H1 (cell line): ENCODE measurements at regions not wholly inside any gene's neighbourhood (a gene's known extent, or its start where the extent isn't known, plus 50 kb on each side); places are given as distances from the start of the nearest gene placed in this dataset.

Experiments
- CTCF ChIA-PET: fragments of 300-600 bp; sonication (Branson Sonifier 250); formaldehyde crosslinking; loops from one replicate; lab custom pipeline; 2021; ENCODE audit not compliant: partially characterized antibody; lab: Charles Lee
- POLR2A ChIA-PET: fragments of 300-600 bp; sonication (Branson Sonifier 250); formaldehyde crosslinking; loops from one replicate; lab custom pipeline; 2021; ENCODE audit warnings: inconsistent platforms; ENCODE audit not compliant: partially characterized antibody; lab: Charles Lee
- DNase-seq, 2 experiments: peaks; one replicate each; pipeline versions ENCODE4 v3.0.0 to v3.0.0-alpha.2; 2010 to 2022; ENCODE audit warnings: low spot score in 2 of 2, low read depth in 1 of 2, mixed read lengths in 1 of 2
- FAIRE-seq: peaks from 2 replicates; lab custom pipeline; 2011; peaks lifted over from hg19 to GRCh38; lab: Jason Lieb, UNC
- H2AFZ ChIP-seq: 2 replicates; pipeline ENCODE4 v1.8.1; 2012; ENCODE audit warnings: low read length, inconsistent platforms
- H2AK5ac ChIP-seq: 2 replicates; pipeline ENCODE4 v1.6.1; 2013; ENCODE audit warnings: low read depth, low read length
- H2BK120ac ChIP-seq: replicated peaks from 2 replicates; pipeline ENCODE3; 2013; ENCODE audit warnings: low read depth, low read length, inconsistent platforms
- H2BK12ac ChIP-seq: 2 replicates; pipeline ENCODE4 v1.6.1; 2013; ENCODE audit warnings: low read depth, low read length
- H2BK15ac ChIP-seq: 2 replicates; pipeline ENCODE4 v1.6.1; 2013; ENCODE audit warnings: low read length
- H2BK20ac ChIP-seq: 2 replicates; pipeline ENCODE4 v1.6.1; 2013; ENCODE audit warnings: low read length
- H2BK5ac ChIP-seq: 2 replicates; pipeline ENCODE4 v1.6.1; 2013; ENCODE audit warnings: low read depth, low read length
- H3K14ac ChIP-seq: 2 replicates; pipeline ENCODE4 v1.6.1; 2013; ENCODE audit warnings: inconsistent platforms; ENCODE audit not compliant: insufficient read length
- H3K18ac ChIP-seq: 2 replicates; pipeline ENCODE4 v1.6.1; 2013; ENCODE audit warnings: low read length; ENCODE audit errors: extremely low read depth
- H3K23ac ChIP-seq: 2 replicates; pipeline ENCODE4 v1.6.1; 2013; ENCODE audit warnings: inconsistent platforms; ENCODE audit not compliant: insufficient read length
- H3K23me2 ChIP-seq: 2 replicates; pipeline ENCODE4 v1.6.1; 2013; ENCODE audit warnings: low read depth, low read length
- H3K27ac ChIP-seq: 2 replicates; pipeline ENCODE4 v1.6.1; 2011; ENCODE audit warnings: low read depth, low read length, inconsistent platforms
- H3K27me3 ChIP-seq, 4 experiments: replicated peaks in 1 of 4; 1 replicate in 1 of 4; 2 replicates in 3 of 4; pipeline versions ENCODE4 v1.6.1 to v1.8.1; 2011 to 2013; ENCODE audit warnings: low read length in 3 of 4, mild to moderate bottlenecking in 3 of 4, inconsistent platforms in 2 of 4, mixed read lengths in 2 of 4, moderate library complexity in 1 of 4; ENCODE audit not compliant: control insufficient read depth in 3 of 4, insufficient read depth in 3 of 4; ENCODE audit errors: extremely low read depth in 1 of 4
- H3K36me3 ChIP-seq, 4 experiments: 2 replicates each; pipeline versions ENCODE4 v1.6.1 to v1.8.1; 2011 to 2013; ENCODE audit warnings: mild to moderate bottlenecking in 4 of 4, low read length in 3 of 4, moderate library complexity in 2 of 4, control low read depth in 1 of 4, inconsistent platforms in 1 of 4; ENCODE audit not compliant: insufficient read depth in 4 of 4, control insufficient read depth in 2 of 4
- H3K4ac ChIP-seq: replicated peaks from 2 replicates; pipeline ENCODE3; 2013; ENCODE audit warnings: low read length, low read depth, mixed read lengths, inconsistent platforms; ENCODE audit not compliant: insufficient read length
- H3K4me1 ChIP-seq, 4 experiments: replicated peaks in 1 of 4; 1 replicate in 1 of 4; 2 replicates in 3 of 4; pipeline versions ENCODE4 v1.6.1 to v1.8.1; 2011 to 2013; ENCODE audit warnings: low read length in 3 of 4, inconsistent platforms in 2 of 4, mixed read lengths in 1 of 4; ENCODE audit not compliant: insufficient read depth in 4 of 4, control insufficient read depth in 3 of 4
- H3K4me2 ChIP-seq, 2 experiments: 2 replicates each; pipeline versions ENCODE4 v1.6.1 to v1.8.1; 2011 to 2013; ENCODE audit warnings: low read depth in 2 of 2, low read length in 2 of 2, control low read depth in 1 of 2, inconsistent platforms in 1 of 2, mild to moderate bottlenecking in 1 of 2; ENCODE audit not compliant: insufficient read depth in 1 of 2
- H3K4me3 ChIP-seq, 4 experiments: fragments of 200-600, 300-600 bp in 1 of 4; sonication (generic), shearing (Covaris generic), sonication (Bioruptor Twin) in 1 of 4; 2 replicates each; pipeline versions ENCODE4 v1.5.1 to v1.8.1; 2011 to 2016; ENCODE audit warnings: low read length in 4 of 4, low read depth in 3 of 4, control low read depth in 2 of 4, inconsistent platforms in 2 of 4, mild to moderate bottlenecking in 2 of 4, mixed read lengths in 1 of 4, moderate library complexity in 1 of 4; ENCODE audit not compliant: insufficient read depth in 2 of 4; ENCODE audit errors: extremely low read depth in 1 of 4
- H3K56ac ChIP-seq: replicated peaks from 2 replicates; pipeline ENCODE3; 2013; ENCODE audit warnings: low read depth, mild to moderate bottlenecking, mixed read lengths, low read length, inconsistent platforms; ENCODE audit not compliant: insufficient read length
- H3K79me1 ChIP-seq: 2 replicates; pipeline ENCODE4 v1.6.1; 2013; ENCODE audit warnings: low read depth, low read length, control low read depth
- H3K79me2 ChIP-seq, 2 experiments: 2 replicates each; pipeline versions ENCODE4 v1.6.1 to v1.8.1; 2012 to 2013; ENCODE audit warnings: low read length in 2 of 2, mild to moderate bottlenecking in 2 of 2, inconsistent platforms in 1 of 2; ENCODE audit not compliant: insufficient read depth in 2 of 2, control insufficient read depth in 1 of 2
- H3K9ac ChIP-seq, 4 experiments: replicated peaks in 1 of 4; 1 replicate in 1 of 4; 2 replicates in 3 of 4; pipeline versions ENCODE4 v1.6.1 to v1.8.1; 2011 to 2013; ENCODE audit warnings: low read depth in 3 of 4, low read length in 3 of 4, control low read depth in 2 of 4, mild to moderate bottlenecking in 2 of 4, moderate library complexity in 2 of 4, inconsistent platforms in 1 of 4; ENCODE audit errors: extremely low read depth in 1 of 4
- H3K9me3 ChIP-seq, 2 experiments: 2 replicates each; pipeline versions ENCODE4 v1.6.1 to v1.8.1; 2012 to 2013; ENCODE audit warnings: mild to moderate bottlenecking in 2 of 2, moderate library complexity in 2 of 2, control low read depth in 1 of 2, inconsistent platforms in 1 of 2, low read depth in 1 of 2, low read length in 1 of 2, mixed read lengths in 1 of 2; ENCODE audit not compliant: insufficient read depth in 2 of 2
- H4K20me1 ChIP-seq, 2 experiments: replicated peaks in 1 of 2; 2 replicates each; pipeline versions ENCODE3 to v1.8.1; 2011 to 2013; ENCODE audit warnings: inconsistent platforms in 2 of 2, low read length in 2 of 2, mild to moderate bottlenecking in 1 of 2; ENCODE audit not compliant: insufficient read depth in 2 of 2, control insufficient read depth in 1 of 2
- H4K5ac ChIP-seq: 2 replicates; pipeline ENCODE4 v1.6.1; 2013; ENCODE audit warnings: low read length, low read depth, mixed read lengths, inconsistent platforms; ENCODE audit not compliant: insufficient read length
- H4K8ac ChIP-seq: 2 replicates; pipeline ENCODE4 v1.8.0; 2013; ENCODE audit warnings: mild to moderate bottlenecking, moderate library complexity, low read length, inconsistent platforms; ENCODE audit not compliant: insufficient read depth; ENCODE audit errors: extremely low read depth
- H4K91ac ChIP-seq: replicated peaks from 2 replicates; pipeline ENCODE3; 2013; ENCODE audit warnings: low read length, mixed read lengths, inconsistent platforms; ENCODE audit not compliant: insufficient read length
- BCL11A ChIP-seq, 2 experiments: IDR thresholded peaks; one replicate each; pipeline ENCODE4 v1.6.1; 2011; ENCODE audit warnings: low read depth in 2 of 2, low read length in 2 of 2, mild to moderate bottlenecking in 2 of 2
- CEBPB ChIP-seq: IDR thresholded peaks from 2 replicates; pipeline ENCODE4 v1.6.1; 2012; ENCODE audit warnings: low read depth, low read length
- CHD2 ChIP-seq: IDR thresholded peaks from 2 replicates; pipeline ENCODE4 v1.6.1; 2012; ENCODE audit warnings: low read length, improper control_type of control experiment
- CTBP2 ChIP-seq: IDR thresholded peaks from 2 replicates; pipeline ENCODE4 v1.7.0; 2011; ENCODE audit warnings: borderline replicate concordance, mild to moderate bottlenecking, moderate library complexity, mixed read lengths, low read length; ENCODE audit not compliant: insufficient read depth, insufficient read length
- EP300 ChIP-seq, 2 experiments: IDR thresholded peaks; 1 replicate in 1 of 2; 2 replicates in 1 of 2; pipeline ENCODE4 v1.6.1; 2011 to 2012; ENCODE audit warnings: low read depth in 2 of 2, low read length in 2 of 2, mild to moderate bottlenecking in 2 of 2, borderline replicate concordance in 1 of 2, inconsistent platforms in 1 of 2, moderate library complexity in 1 of 2
- EZH2 ChIP-seq: fragments of 200-600 bp; sonication (generic); IDR thresholded peaks from 2 replicates; pipeline ENCODE4 v1.7.1; 2012; ENCODE audit warnings: low read depth, mild to moderate bottlenecking, moderate library complexity, low read length, inconsistent platforms; ENCODE audit not compliant: severe bottlenecking
- NRF1 ChIP-seq: IDR thresholded peaks from 2 replicates; pipeline ENCODE4 v1.6.1; 2011; ENCODE audit warnings: mild to moderate bottlenecking, low read depth, low read length, improper control_type of control experiment
- RAD21 ChIP-seq, 2 experiments: IDR thresholded peaks in 1 of 2; conservative IDR thresholded peaks in 1 of 2; 2 replicates each; pipeline ENCODE4 v1.6.1; 2011; ENCODE audit warnings: low read depth in 2 of 2, low read length in 2 of 2, improper control_type of control experiment in 1 of 2, inconsistent platforms in 1 of 2, mild to moderate bottlenecking in 1 of 2, moderate library complexity in 1 of 2
- SAP30 ChIP-seq: fragments of 300-600 bp; sonication (generic); IDR thresholded peaks from 2 replicates; pipeline ENCODE4 v1.7.1; 2012; ENCODE audit warnings: low read length, moderate library complexity, mild to moderate bottlenecking, inconsistent platforms; ENCODE audit not compliant: insufficient read depth, insufficient replicate concordance
- SIX5 ChIP-seq: IDR thresholded peaks from 2 replicates; pipeline ENCODE4 v1.6.1; 2011; ENCODE audit warnings: mild to moderate bottlenecking, low read depth, low read length
- SP2 ChIP-seq: IDR thresholded peaks from 2 replicates; pipeline ENCODE4 v1.6.1; 2012; ENCODE audit warnings: mild to moderate bottlenecking, low read length, inconsistent platforms
- TAF1 ChIP-seq: IDR thresholded peaks from 2 replicates; pipeline ENCODE4 v1.6.1; 2011; ENCODE audit warnings: mild to moderate bottlenecking, low read depth, low read length
- TBP ChIP-seq: IDR thresholded peaks from 2 replicates; pipeline ENCODE4 v1.6.1; 2011; ENCODE audit warnings: low read depth, low read length, improper control_type of control experiment
- TCF12 ChIP-seq: IDR thresholded peaks from 2 replicates; pipeline ENCODE4 v1.6.1; 2011; ENCODE audit warnings: low read depth, mild to moderate bottlenecking, low read length
- ZNF274 ChIP-seq: IDR thresholded peaks from 2 replicates; pipeline ENCODE4 v1.7.0; 2012; ENCODE audit warnings: low read length, borderline replicate concordance; ENCODE audit errors: extremely low read depth
- WGBS, 2 experiments: shearing (Covaris generic) in 1 of 2; methylation state at CpG; one replicate each; pipeline versions ENCODE4 v1.1.6 to v1.1.7; 2013 to 2015; ENCODE audit warnings: low lambda C conversion rate in 2 of 2, mixed read lengths in 2 of 2, inconsistent platforms in 1 of 2, low coverage in 1 of 2, missing lambda C conversion rate in 1 of 2; ENCODE audit not compliant: insufficient replicate concordance in 2 of 2, insufficient coverage in 1 of 2, insufficient read length in 1 of 2; ENCODE audit errors: extremely low coverage in 1 of 2, missing lambda C conversion rate in 1 of 2; 5-methylcytosine and 5-hydroxymethylcytosine counted together

- peaks cover 2% of the 10 kb centered on the region; the same call in 1 of the 2 replicates for H3K23me2 ChIP-seq
- H3K18ac ChIP-seq = no peak overlapping the region
- WGBS, 2 experiments = 89% methylated on average over 3 of the region's 3 CpGs; no CpG with 5 or more reads in 1 of the 2 experiments
- ChIA-PET POLR2A (no interaction called here), CTCF (no interaction called here)
- no peak overlapping the region for H3K4me2 ChIP-seq
- no peak overlapping the region for H3K9ac ChIP-seq
- H3K4ac ChIP-seq = no peak overlapping the region
- no peak overlapping the region for H3K27ac ChIP-seq
- no peaks in the 10 kb centered on the region; a peak in 1 of 4 replicates for H3K79me2 ChIP-seq
- H2BK12ac ChIP-seq = no peak overlapping the region
- no peak overlapping the region for H3K14ac ChIP-seq
- no peak overlapping the region for H2AK5ac ChIP-seq
- no peak overlapping the region for H3K4me3 ChIP-seq
- H4K91ac ChIP-seq = no peak overlapping the region
- no peak overlapping the region for H2BK5ac ChIP-seq
- H3K36me3 ChIP-seq = no peaks in the 10 kb centered on the region
- no peak overlapping the region for H3K23ac ChIP-seq
- H2AFZ ChIP-seq = no peak overlapping the region
- no peak overlapping the region for H3K56ac ChIP-seq
- no peaks in the 10 kb centered on the region for H3K9me3 ChIP-seq
- DNase-seq (no peak), FAIRE-seq (no peak)
- no peak overlapping the region for H4K5ac ChIP-seq
- H2BK20ac ChIP-seq = no peak overlapping the region
- peaks cover 0 to 2% of the 10 kb centered on the region in 2 experiments for H4K20me1 ChIP-seq
- no peak overlapping the region for H2BK15ac ChIP-seq
- H2BK120ac ChIP-seq = no peak overlapping the region
- H4K8ac ChIP-seq = no peak overlapping the region
- 0 out of 2 replicates have a peak, but pooled peaks cover 2% of the 10 kb centered on the region for H3K79me1 ChIP-seq
- H3K4me1 ChIP-seq = no peaks in the 10 kb centered on the region
- H3K27me3 ChIP-seq = no peaks in the 10 kb centered on the region
- TF ChIP-seq EZH2 = no peak
- no peak for TF ChIP-seq ZNF274
- no peak for TF ChIP-seq BCL11A (IDR thresholded peaks at IDR 0.05; ENCODE audit: low read depth in 2 of 2, low read length in 2 of 2)
- no peak for TF ChIP-seq NRF1
- TF ChIP-seq SIX5 = no peak
- no peak for TF ChIP-seq SP2
- TF ChIP-seq RAD21 (IDR thresholded peaks at IDR 0.05 in 1 of 2, conservative IDR thresholded peaks at IDR 0.05 in 1 of 2; ENCODE audit: low read depth in 2 of 2, low read length in 2 of 2) = no peak
- no peak for TF ChIP-seq EP300 (IDR thresholded peaks at IDR 0.05; ENCODE audit: borderline replicate concordance in 1 of 2, low read depth in 2 of 2, low read length in 2 of 2)
- no peak for TF ChIP-seq TAF1
- TF ChIP-seq CEBPB = no peak
- no peak for TF ChIP-seq CHD2
- no peak for TF ChIP-seq CTBP2
- no peak for TF ChIP-seq TBP
- TF ChIP-seq SAP30 = no peak
- no peak for TF ChIP-seq TCF12
These were observed 553.4 kb downstream of the GALR1 start for GRCh38 chr18:77803024-77803423.
